ENCODE measurements at regions not wholly inside any gene's neighbourhood (a gene's known extent, or its start where the extent isn't known, plus 50 kb on each side); places are given as distances from the start of the nearest gene placed in this dataset.

DNA sequence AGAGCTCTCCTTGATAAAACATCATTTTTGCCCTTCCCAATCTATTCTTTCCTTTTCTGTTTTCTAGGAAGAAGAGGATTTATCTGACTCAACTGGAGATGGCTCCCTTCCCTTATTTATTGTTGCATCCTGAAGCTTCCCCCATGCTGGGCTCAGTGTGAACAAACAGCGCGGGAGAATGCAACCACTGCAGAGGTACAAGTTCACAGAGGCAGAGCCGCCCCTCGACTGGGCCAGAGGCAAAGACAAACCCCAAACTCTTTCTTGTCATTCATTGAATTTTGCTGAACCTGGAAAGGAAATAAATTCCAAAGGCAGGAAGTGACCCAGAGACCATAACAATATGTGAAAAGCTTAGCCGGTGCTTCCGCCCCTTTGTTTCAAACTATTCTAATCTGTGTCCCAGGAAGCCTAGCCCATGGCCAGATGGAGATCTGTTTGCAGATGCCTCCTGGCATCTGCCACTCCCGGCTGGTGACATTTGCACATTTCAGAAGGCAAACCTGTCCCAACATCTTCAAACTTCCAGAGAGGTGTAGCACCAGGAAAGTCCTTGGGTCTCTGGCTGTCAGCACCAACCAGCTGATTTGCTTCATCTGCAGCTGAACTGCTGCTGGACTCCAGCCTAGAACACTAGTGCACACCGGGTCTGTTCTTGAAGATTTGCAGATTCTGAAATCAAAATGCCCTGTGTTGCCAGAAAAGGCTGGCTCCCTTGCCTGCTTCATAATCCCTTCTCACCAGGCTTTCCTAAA is 79.4 kb upstream of the MAP4K3 start:
- no peak for DNase-seq (ENCODE audit: low spot score)
- ChIA-PET CTCF (no interaction called here), POLR2A (ENCODE audit: low non-redundant PET) (no interaction called here)
- H3K27ac ChIP-seq: peak overlapping the region; percentile 52
- TF ChIP-seq, protein P1, sequence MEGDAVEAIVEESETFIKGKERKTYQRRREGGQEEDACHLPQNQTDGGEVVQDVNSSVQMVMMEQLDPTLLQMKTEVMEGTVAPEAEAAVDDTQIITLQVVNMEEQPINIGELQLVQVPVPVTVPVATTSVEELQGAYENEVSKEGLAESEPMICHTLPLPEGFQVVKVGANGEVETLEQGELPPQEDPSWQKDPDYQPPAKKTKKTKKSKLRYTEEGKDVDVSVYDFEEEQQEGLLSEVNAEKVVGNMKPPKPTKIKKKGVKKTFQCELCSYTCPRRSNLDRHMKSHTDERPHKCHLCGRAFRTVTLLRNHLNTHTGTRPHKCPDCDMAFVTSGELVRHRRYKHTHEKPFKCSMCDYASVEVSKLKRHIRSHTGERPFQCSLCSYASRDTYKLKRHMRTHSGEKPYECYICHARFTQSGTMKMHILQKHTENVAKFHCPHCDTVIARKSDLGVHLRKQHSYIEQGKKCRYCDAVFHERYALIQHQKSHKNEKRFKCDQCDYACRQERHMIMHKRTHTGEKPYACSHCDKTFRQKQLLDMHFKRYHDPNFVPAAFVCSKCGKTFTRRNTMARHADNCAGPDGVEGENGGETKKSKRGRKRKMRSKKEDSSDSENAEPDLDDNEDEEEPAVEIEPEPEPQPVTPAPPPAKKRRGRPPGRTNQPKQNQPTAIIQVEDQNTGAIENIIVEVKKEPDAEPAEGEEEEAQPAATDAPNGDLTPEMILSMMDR (conservative IDR thresholded peaks at IDR 0.05; ENCODE audit: low read depth): no peak

- no peak for DNase-seq (ENCODE audit: low spot score)
- ChIA-PET CTCF (interaction anchor here (0.6 kb wide), 1 partner anchor 64 kb away, joined by 3 read pairs; no protein-coding TSS in a partner anchor), POLR2A (ENCODE audit: low non-redundant PET) (no interaction called here)
- H3K27ac ChIP-seq: peak overlapping the region; percentile 52; the same call in 1 of the 2 replicates
- TF ChIP-seq, protein P1 (conservative IDR thresholded peaks at IDR 0.05; ENCODE audit: low read depth): no peak
Measured at GRCh38 chr2:39517102-39517436, 80.0 kb upstream of the MAP4K3 start.

- POLR2A ChIA-PET (ENCODE audit: low non-redundant PET): no interaction called here
- TF ChIP-seq, protein P1 (conservative IDR thresholded peaks at IDR 0.05; ENCODE audit: low read depth): no peak
- DNase-seq (ENCODE audit: low spot score): no peak
- no peak overlapping the region for H3K27ac ChIP-seq
- CTCF ChIA-PET: interaction anchor here (0.6 kb wide), 1 partner anchor 64 kb away, joined by 3 read pairs; no protein-coding TSS in a partner anchor
Measured at GRCh38 chr2:39517622-39518021, 80.5 kb upstream of the MAP4K3 start.

DNA sequence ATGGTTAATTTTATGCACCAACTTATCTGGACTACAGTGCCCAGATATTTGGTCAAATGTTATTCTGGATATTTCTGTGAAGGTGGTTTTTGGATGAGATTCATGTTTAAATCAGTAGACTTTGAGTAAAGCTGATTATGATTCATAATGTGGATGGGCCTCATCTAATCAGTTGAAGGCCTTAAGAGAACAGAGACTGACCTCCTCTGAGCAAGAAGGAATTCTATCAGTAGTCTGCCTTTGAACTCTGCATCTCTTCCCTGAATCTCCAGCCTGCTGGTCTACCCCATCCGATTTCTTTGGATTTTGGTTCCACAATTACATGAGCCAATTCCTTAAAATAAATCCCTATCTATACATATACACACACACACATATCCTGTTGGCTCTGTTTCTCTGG is 82.8 kb upstream of the MAP4K3 start:
- no peak for DNase-seq (ENCODE audit: low spot score)
- TF ChIP-seq, protein P1 (conservative IDR thresholded peaks at IDR 0.05; ENCODE audit: low read depth): no peak
- H3K27ac ChIP-seq: no peak overlapping the region
- ChIA-PET CTCF (no interaction called here), POLR2A (ENCODE audit: low non-redundant PET) (no interaction called here)

DNA sequence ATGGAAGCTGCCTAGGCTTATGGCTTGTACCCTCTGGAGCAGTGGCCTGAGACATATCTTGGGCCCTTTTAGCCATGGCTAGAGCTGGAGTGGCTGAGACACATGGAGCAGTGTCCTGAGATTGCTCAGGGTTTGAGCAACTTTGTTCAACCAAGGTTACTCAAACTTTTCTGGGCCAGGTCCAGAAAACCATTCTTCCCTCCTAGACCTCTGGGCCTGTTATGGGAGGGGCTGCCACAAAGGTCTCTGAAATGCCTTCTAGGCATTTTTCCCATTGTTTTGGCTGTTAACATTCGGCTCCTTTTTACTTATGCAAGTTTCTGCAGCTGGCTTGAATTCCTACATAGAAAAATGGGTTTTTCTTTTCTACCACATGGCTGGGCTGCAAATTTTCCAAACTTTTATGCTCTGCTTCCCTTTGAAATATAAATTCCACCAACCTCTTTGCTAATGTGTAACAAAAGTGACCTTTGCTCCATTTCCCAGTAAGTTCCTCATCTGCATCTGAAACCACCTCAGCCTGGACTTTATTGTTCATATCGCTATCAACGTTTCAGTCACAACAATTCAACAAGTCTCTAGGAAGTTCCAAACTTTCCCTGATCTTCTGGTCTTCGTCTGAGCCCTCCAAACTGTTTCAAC is 84.9 kb upstream of the MAP4K3 start:
- no peak for DNase-seq (ENCODE audit: low spot score)
- no peak overlapping the region for H3K27ac ChIP-seq
- TF ChIP-seq, protein P1 (conservative IDR thresholded peaks at IDR 0.05; ENCODE audit: low read depth): no peak
- ChIA-PET CTCF (no interaction called here), POLR2A (ENCODE audit: low non-redundant PET) (no interaction called here)

GRCh38 chr2:39522518-39522877 is 85.4 kb upstream of the MAP4K3 start:
- no peak for DNase-seq (ENCODE audit: low spot score)

More at GRCh38 chr2:39522518-39522877, 85.4 kb upstream of the MAP4K3 start:
- TF ChIP-seq, protein P1 (conservative IDR thresholded peaks at IDR 0.05; ENCODE audit: low read depth): no peak
- ChIA-PET POLR2A (ENCODE audit: low non-redundant PET) (no interaction called here), CTCF (interaction anchor here (1.2 kb wide), 1 partner anchor 71 kb away, joined by 3 read pairs; no protein-coding TSS in a partner anchor)
- no peak overlapping the region; the same call in 1 of the 2 replicates for H3K27ac ChIP-seq

Data from RWPE1 (cell line).